ENCODE measurements at regions not wholly inside any gene's neighbourhood (a gene's known extent, or its start where the extent isn't known, plus 50 kb on each side); places are given as distances from the start of the nearest gene placed in this dataset.
A peak's percentile ranks its signal among the peaks of the same experiment; 100 is the strongest.
"Not testable (repeated sequence)": the region's sequence is repeated elsewhere in the genome, so short reads cannot be mapped to it uniquely, and the experiment has no call there.

- no peak for DNase-seq
These were observed 196.3 kb downstream of the DCDC2C start for GRCh38 chr2:3899536-3900155.

- DNase-seq = no peak
These were observed 198.8 kb downstream of the DCDC2C start for GRCh38 chr2:3902131-3902530.

GRCh38 chr2:3904061-3904460 lies 200.7 kb downstream of the DCDC2C start:
- DNase-seq = no peak

GRCh38 chr2:3908498-3908897 lies 205.1 kb downstream of the DCDC2C start:
- DNase-seq = not testable (repeated sequence)

- no peak for DNase-seq
These were observed 208.6 kb downstream of the DCDC2C start for GRCh38 chr2:3911882-3912455.

- no peak for DNase-seq
These were observed 209.8 kb downstream of the DCDC2C start for GRCh38 chr2:3913166-3913565.

- no peak for DNase-seq
These were observed 210.9 kb downstream of the DCDC2C start for GRCh38 chr2:3914241-3914640.

GRCh38 chr2:3927031-3927430 lies 223.7 kb downstream of the DCDC2C start:
- DNase-seq = no peak

GRCh38 chr2:3929374-3929773 lies 226.0 kb downstream of the DCDC2C start:
- DNase-seq = no peak

- no peak for DNase-seq
These were observed 226.9 kb downstream of the DCDC2C start for GRCh38 chr2:3930246-3930645.

- no peak for DNase-seq
These were observed 237.3 kb downstream of the DCDC2C start for GRCh38 chr2:3940661-3941060.

- DNase-seq = no peak
These were observed 239.5 kb downstream of the DCDC2C start for GRCh38 chr2:3942841-3943240.

- no peak for DNase-seq
These were observed 240.7 kb downstream of the DCDC2C start for GRCh38 chr2:3944071-3944470.

- no peak for DNase-seq
These were observed 241.5 kb downstream of the DCDC2C start for GRCh38 chr2:3944841-3945240.

- no peak for DNase-seq
These were observed 244.8 kb downstream of the DCDC2C start for GRCh38 chr2:3948191-3948590.

GRCh38 chr2:3951131-3951954 lies 248.0 kb downstream of the DCDC2C start:
- no peak for DNase-seq

- no peak for DNase-seq
These were observed 249.6 kb downstream of the DCDC2C start for GRCh38 chr2:3952866-3953516.

- DNase-seq = no peak
These were observed 250.9 kb downstream of the DCDC2C start for GRCh38 chr2:3954261-3954660.

- no peak for DNase-seq
These were observed 253.0 kb downstream of the DCDC2C start for GRCh38 chr2:3956406-3956805.

- no peak for DNase-seq
These were observed 253.5 kb downstream of the DCDC2C start for GRCh38 chr2:3956892-3957291.

GRCh38 chr2:3958465-3958864 lies 255.1 kb downstream of the DCDC2C start:
- no peak for DNase-seq

GRCh38 chr2:3958969-3959368 lies 255.6 kb downstream of the DCDC2C start:
- DNase-seq = no peak

- DNase-seq = peak; percentile 42 to 54
These were observed 256.0 kb downstream of the DCDC2C start for GRCh38 chr2:3959372-3959771.

GRCh38 chr2:3960106-3960505 lies 256.7 kb downstream of the DCDC2C start:
- no peak for DNase-seq

All from SHP77 (cell line).